Type B pancreatic cell (in vitro differentiated cells): ENCODE measurements at regions not wholly inside any gene's neighbourhood (a gene's known extent, or its start where the extent isn't known, plus 50 kb on each side); places are given as distances from the start of the nearest gene placed in this dataset.

ENCODE experiments used
- DNase-seq: peaks from one replicate; pipeline ENCODE4 v3.0.0; 2021; ENCODE audit warnings: mixed read lengths; ENCODE audit not compliant: unreplicated experiment; ENCODE audit errors: extremely low spot score
- H3K27ac Mint-ChIP-seq: 2 replicates; pipeline ENCODE4 v1.8.0; 2021; ENCODE audit warnings: mild to moderate bottlenecking, mixed read lengths
- H3K27me3 Mint-ChIP-seq: 2 replicates; pipeline ENCODE4 v1.8.0; 2021; ENCODE audit warnings: mixed read lengths
- H3K36me3 Mint-ChIP-seq: 2 replicates; pipeline ENCODE4 v1.8.0; 2021; ENCODE audit warnings: mixed read lengths
- H3K4me1 Mint-ChIP-seq: one replicate; pipeline ENCODE4 v1.8.0; 2021; ENCODE audit warnings: mixed read lengths; ENCODE audit not compliant: unreplicated experiment
- H3K4me3 Mint-ChIP-seq: 2 replicates; pipeline ENCODE4 v1.8.0; 2021; ENCODE audit warnings: mild to moderate bottlenecking, mixed read lengths
- H3K9me3 Mint-ChIP-seq: 2 replicates; pipeline ENCODE4 v1.8.0; 2021; ENCODE audit warnings: mixed read lengths
- TF ChIP-seq, protein P1 (sequence below): fragments of 200-600 bp; sonication (generic); conservative IDR thresholded peaks from 2 replicates; pipeline ENCODE4 v1.5.0; 2021; ENCODE audit warnings: antibody characterized with exemption, mild to moderate bottlenecking

DNA sequence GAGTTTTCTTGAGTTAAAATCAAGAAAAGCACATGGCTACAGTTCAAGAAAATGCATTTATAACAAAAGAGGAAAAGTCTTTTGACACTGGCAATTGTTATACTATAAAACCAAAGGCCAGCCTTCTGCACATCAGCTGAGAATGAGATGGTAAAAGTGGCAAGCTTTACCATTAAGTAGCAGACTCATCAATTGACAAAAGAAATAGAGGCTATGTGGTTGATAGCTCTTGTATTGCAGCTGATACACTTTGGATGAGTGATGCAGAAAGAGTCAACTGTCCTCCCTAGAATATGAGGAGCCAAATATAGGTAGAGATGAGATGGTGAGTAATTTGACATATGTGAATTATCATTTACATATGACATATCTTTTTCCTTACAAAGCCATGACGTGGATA lies 1100.9 kb upstream of the CDH6 start:
- H3K27me3 Mint-ChIP-seq: no peaks in the 10 kb centered on the region
- H3K9me3 Mint-ChIP-seq: no peaks in the 10 kb centered on the region
- H3K4me3 Mint-ChIP-seq: no peak overlapping the region
- TF ChIP-seq, protein P1, sequence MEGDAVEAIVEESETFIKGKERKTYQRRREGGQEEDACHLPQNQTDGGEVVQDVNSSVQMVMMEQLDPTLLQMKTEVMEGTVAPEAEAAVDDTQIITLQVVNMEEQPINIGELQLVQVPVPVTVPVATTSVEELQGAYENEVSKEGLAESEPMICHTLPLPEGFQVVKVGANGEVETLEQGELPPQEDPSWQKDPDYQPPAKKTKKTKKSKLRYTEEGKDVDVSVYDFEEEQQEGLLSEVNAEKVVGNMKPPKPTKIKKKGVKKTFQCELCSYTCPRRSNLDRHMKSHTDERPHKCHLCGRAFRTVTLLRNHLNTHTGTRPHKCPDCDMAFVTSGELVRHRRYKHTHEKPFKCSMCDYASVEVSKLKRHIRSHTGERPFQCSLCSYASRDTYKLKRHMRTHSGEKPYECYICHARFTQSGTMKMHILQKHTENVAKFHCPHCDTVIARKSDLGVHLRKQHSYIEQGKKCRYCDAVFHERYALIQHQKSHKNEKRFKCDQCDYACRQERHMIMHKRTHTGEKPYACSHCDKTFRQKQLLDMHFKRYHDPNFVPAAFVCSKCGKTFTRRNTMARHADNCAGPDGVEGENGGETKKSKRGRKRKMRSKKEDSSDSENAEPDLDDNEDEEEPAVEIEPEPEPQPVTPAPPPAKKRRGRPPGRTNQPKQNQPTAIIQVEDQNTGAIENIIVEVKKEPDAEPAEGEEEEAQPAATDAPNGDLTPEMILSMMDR: no peak
- H3K4me1 Mint-ChIP-seq: no peaks in the 10 kb centered on the region
- no peak overlapping the region for H3K27ac Mint-ChIP-seq
- H3K36me3 Mint-ChIP-seq: no peaks in the 10 kb centered on the region
- DNase-seq: no peak

DNA sequence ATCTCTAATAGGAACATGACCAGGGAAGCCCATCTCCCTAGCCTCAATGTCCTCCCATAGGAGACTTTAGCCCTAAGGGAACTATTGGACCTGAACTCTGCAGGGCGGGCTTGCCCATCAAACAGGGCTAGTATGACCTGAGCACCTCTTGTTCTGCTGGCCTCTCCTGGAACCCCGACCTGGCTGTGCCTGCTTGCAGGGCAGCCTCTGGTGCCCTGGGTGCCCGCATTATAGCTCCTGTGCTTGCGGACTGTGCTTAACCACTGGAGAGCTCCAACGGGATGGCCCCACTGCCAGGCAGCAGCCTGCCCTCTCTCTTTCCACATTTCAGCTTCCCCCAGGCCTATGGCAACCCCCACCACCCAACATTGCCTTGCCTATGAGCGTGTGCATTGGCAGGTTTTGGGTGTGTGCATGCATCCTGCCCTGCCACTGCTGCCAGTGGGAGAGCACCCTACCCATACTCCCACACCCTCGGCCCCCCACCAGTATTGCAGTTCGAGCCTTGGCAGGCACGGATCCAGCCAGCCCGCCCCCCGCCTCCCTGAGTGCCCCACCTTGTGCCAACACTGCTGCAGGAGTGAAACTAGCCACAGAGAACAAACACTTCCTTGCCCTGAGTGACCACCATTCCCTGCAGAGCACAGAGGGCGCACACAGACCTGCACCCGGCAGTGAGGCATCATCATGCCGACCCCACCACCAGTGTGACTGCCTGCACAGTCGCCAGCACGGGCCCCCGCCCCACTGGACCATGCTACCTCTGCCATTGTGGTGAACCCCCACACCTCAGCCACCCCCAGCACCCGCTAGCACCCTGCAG lies 1123.8 kb upstream of the CDH6 start:
- Mint-ChIP-seq H3K4me3 (no peak overlapping the region), H3K27ac (no peak overlapping the region), H3K4me1 (no peaks in the 10 kb centered on the region), H3K36me3 (no peaks in the 10 kb centered on the region), H3K27me3 (no peaks in the 10 kb centered on the region), H3K9me3 (no peaks in the 10 kb centered on the region)
- DNase-seq: no peak
- TF ChIP-seq, protein P1: no peak

DNA sequence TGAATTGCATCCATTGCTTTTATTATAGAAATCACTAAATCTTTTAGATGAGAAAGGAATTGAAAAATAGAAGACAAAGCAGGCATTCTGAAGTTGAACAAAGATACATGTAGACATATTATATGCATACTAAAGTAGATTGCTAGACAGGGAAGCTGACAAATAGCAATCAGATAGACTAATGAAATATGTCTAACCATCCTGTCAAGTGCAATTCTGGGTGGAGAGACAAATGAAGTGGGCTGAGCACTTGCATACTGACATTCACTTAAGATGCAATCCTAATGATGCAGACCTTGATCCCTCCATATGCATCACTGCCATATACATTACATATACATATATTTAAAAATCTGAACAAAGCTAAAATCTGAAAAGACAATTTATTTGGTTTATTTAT lies 1130.0 kb upstream of the CDH6 start:
- TF ChIP-seq, protein P1: no peak
- no peak for DNase-seq
- Mint-ChIP-seq H3K4me1 (no peaks in the 10 kb centered on the region), H3K9me3 (no peaks in the 10 kb centered on the region), H3K27me3 (no peaks in the 10 kb centered on the region), H3K4me3 (no peak overlapping the region), H3K36me3 (no peaks in the 10 kb centered on the region), H3K27ac (no peak overlapping the region)

DNA sequence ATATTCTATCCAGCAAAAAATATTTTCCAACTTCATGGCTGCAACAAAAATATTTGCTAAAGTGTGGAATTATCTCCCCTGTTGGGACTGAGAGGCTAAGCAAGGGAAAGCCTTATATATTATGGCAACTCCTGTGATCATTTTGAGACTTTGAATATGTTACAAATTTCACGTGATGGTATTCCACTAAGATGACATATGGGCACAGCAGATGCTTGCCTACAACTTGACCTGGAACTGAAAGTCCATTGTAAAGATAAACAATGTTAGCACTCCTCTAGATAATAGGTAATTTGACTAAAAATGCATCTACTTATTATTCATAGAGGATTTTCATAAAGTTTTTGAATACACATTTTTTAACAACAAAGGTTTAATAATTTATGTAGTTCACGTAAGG lies 1141.5 kb upstream of the CDH6 start:
- H3K27ac Mint-ChIP-seq: no peak overlapping the region
- no peaks in the 10 kb centered on the region for H3K4me1 Mint-ChIP-seq
- H3K36me3 Mint-ChIP-seq: no peaks in the 10 kb centered on the region
- H3K9me3 Mint-ChIP-seq: no peaks in the 10 kb centered on the region
- H3K4me3 Mint-ChIP-seq: no peak overlapping the region
- no peak for DNase-seq
- TF ChIP-seq, protein P1: no peak
- no peaks in the 10 kb centered on the region for H3K27me3 Mint-ChIP-seq

DNA sequence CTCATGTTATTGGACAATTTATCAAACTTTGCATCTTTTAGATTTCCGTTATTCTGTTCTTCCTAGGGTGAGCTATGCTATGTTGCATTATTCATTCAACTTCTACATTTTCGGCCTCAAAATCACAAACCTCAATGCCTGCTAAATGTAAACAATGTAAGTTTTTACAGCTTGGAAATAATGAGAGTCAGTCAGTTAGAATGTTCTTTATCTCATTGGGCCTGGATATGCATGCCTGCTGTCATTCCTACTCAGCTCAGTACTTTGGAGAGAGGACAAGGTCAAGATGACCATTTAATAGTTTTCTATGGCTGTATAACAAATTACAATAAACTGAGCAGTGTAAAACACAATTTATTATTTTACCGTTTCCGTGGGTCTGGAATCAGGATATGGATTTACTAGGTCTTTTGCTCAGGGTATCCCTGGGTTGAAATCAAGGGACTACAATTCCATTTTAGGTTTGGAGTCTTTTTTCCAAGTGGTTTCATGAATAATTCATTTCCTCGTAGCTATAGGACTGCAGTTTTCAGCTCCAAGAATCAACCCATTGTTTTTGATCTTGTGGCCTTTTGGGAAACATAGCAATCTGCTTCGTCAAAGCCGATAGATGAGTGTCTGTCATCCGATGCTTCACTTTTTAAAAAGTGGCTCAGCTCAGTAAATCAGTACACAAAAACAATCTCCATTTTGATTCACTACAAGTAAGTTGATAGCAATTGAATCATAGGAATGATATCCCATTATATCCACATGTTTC lies 1143.2 kb upstream of the CDH6 start:
- H3K36me3 Mint-ChIP-seq: no peaks in the 10 kb centered on the region
- TF ChIP-seq, protein P1: no peak
- H3K4me3 Mint-ChIP-seq: no peak overlapping the region
- H3K27ac Mint-ChIP-seq: no peak overlapping the region
- no peaks in the 10 kb centered on the region for H3K9me3 Mint-ChIP-seq
- no peaks in the 10 kb centered on the region for H3K27me3 Mint-ChIP-seq
- no peaks in the 10 kb centered on the region for H3K4me1 Mint-ChIP-seq
- no peak for DNase-seq
